K562 (cell line): ENCODE measurements at regions not wholly inside any gene's neighbourhood (a gene's known extent, or its start where the extent isn't known, plus 50 kb on each side); places are given as distances from the start of the nearest gene placed in this dataset.

Experiments
- ATAC-seq: fragments of 200-7000 bp; cut with Tn5 transposase; 3 replicates; pipeline ENCODE4 v1.9.1; 2020; ENCODE audit warnings: moderate library complexity
- BruUV-seq: library from RNA; stranded (reverse); fragments of 400-500 nt; replicated peaks from 2 replicates; lab custom pipeline; 2021; lab: Mats Ljungman, UMichigan
- CTCF ChIA-PET: fragments of 300-600 bp; formaldehyde crosslinking; extraction: SDS; loops from one replicate; lab custom pipeline; 2021; ENCODE audit warnings: low intra/inter-chr PET ratio; lab: Yijun Ruan, JAX
- POLR2A ChIA-PET: fragments of 300-600, 350-650 bp; sonication (Branson Sonifier 250); formaldehyde crosslinking; extraction: SDS; loops from one replicate; lab custom pipeline; 2021; ENCODE audit warnings: antibody characterized with exemption, inconsistent platforms; lab: Yijun Ruan, JAX
- DNase-seq, 4 experiments: peaks; one replicate each; pipeline versions ENCODE4 v3.0.0 to v3.0.0-alpha.2; 2011 to 2018; ENCODE audit warnings: low spot score in 3 of 4, mixed read lengths in 3 of 4; ENCODE audit errors: extremely low read depth in 1 of 4
- FAIRE-seq: peaks from 2 replicates; lab custom pipeline; 2011; peaks lifted over from hg19 to GRCh38; lab: Jason Lieb, UNC
- H2AFZ ChIP-seq: 2 replicates; pipeline ENCODE4 v1.6.0; 2011; ENCODE audit warnings: low read depth, low read length, control low read depth, inconsistent platforms
- H3K27ac ChIP-seq: fragments of 200-600 bp; 3 replicates; pipeline ENCODE4 v1.8.0; 2011; ENCODE audit warnings: low read depth, mild to moderate bottlenecking, control low read depth, inconsistent platforms, low read length, moderate library complexity, mixed read lengths; ENCODE audit errors: extremely low read depth
- H3K27me3 ChIP-seq, 2 experiments: fragments of 300-600 bp in 1 of 2; 2 replicates in 1 of 2; 3 replicates in 1 of 2; pipeline versions ENCODE4 v1.6.0 to v1.8.0; 2011; ENCODE audit warnings: inconsistent platforms in 2 of 2, low read length in 2 of 2, mild to moderate bottlenecking in 1 of 2, mixed read lengths in 1 of 2, moderate library complexity in 1 of 2; ENCODE audit not compliant: control insufficient read depth in 2 of 2, insufficient read depth in 2 of 2
- H3K36me3 ChIP-seq: fragments of 300-600 bp; 3 replicates; pipeline ENCODE4 v1.8.0; 2011; ENCODE audit warnings: mild to moderate bottlenecking, low read length, inconsistent platforms; ENCODE audit not compliant: control insufficient read depth, insufficient read depth
- H3K4me1 ChIP-seq, 2 experiments: fragments of 200-600 bp in 1 of 2; replicated peaks in 1 of 2; 2 replicates in 1 of 2; 3 replicates in 1 of 2; pipeline versions ENCODE4 v1.5.1 to v1.8.0; 2011; ENCODE audit warnings: inconsistent platforms in 2 of 2, low read length in 2 of 2, mild to moderate bottlenecking in 1 of 2, mixed read lengths in 1 of 2, moderate library complexity in 1 of 2; ENCODE audit not compliant: control insufficient read depth in 2 of 2, insufficient read depth in 2 of 2
- H3K4me2 ChIP-seq: 2 replicates; pipeline ENCODE4 v1.6.1; 2011; ENCODE audit warnings: low read length, control low read depth, inconsistent platforms, mixed read lengths; ENCODE audit not compliant: insufficient read depth
- H3K4me3 ChIP-seq: fragments of 200-600 bp; sonication (generic), shearing (Covaris generic); 2 replicates; pipeline ENCODE4 v1.5.1; 2016; ENCODE audit warnings: control low read depth, inconsistent platforms
- H3K79me2 ChIP-seq: fragments of 200-600 bp; 3 replicates; pipeline ENCODE4 v1.8.0; 2011; ENCODE audit warnings: low read length, inconsistent platforms; ENCODE audit not compliant: control insufficient read depth, insufficient read depth
- H3K9ac ChIP-seq, 2 experiments: 2 replicates each; pipeline versions ENCODE4 v1.6.0 to v1.6.1; 2011; ENCODE audit warnings: low read depth in 2 of 2, low read length in 2 of 2, control low read depth in 1 of 2, inconsistent platforms in 1 of 2, mild to moderate bottlenecking in 1 of 2, mixed read lengths in 1 of 2; ENCODE audit not compliant: insufficient read depth in 1 of 2
- H3K9me1 ChIP-seq: one replicate; pipeline ENCODE4 v1.6.0; 2011; ENCODE audit warnings: inconsistent platforms, mild to moderate bottlenecking, low read length, moderate library complexity; ENCODE audit not compliant: control insufficient read depth, insufficient read depth
- H3K9me3 ChIP-seq: replicated peaks from 2 replicates; pipeline ENCODE4 v1.5.1; 2011; ENCODE audit warnings: low read depth, low read length, inconsistent platforms; ENCODE audit not compliant: control insufficient read depth, insufficient read depth
- H4K20me1 ChIP-seq: replicated peaks from 2 replicates; pipeline ENCODE4 v1.6.1; 2011; ENCODE audit warnings: low read length, inconsistent platforms, mixed read lengths; ENCODE audit not compliant: control insufficient read depth, insufficient read depth
- CBFB ChIP-seq: sonication (generic); formaldehyde crosslinking; IDR thresholded peaks from 2 replicates; pipeline ENCODE4 v1.4.0; 2020; ENCODE audit warnings: mild to moderate bottlenecking, missing genetic modification reagents
- CBX1 ChIP-seq: sonication (generic); IDR thresholded peaks from 2 replicates; pipeline ENCODE4 v1.6.1; 2016; ENCODE audit warnings: antibody characterized with exemption, low read depth, mild to moderate bottlenecking
- CUX1 ChIP-seq: fragments of 200-800 bp; sonication (Bioruptor generic); IDR thresholded peaks from 2 replicates; pipeline ENCODE4 v1.6.1; 2016; ENCODE audit warnings: missing genetic modification characterization, missing compliant biosample characterization
- EZH2 ChIP-seq: IDR thresholded peaks from 2 replicates; pipeline ENCODE4 v1.6.1; 2012; ENCODE audit warnings: low read depth, mild to moderate bottlenecking, inconsistent platforms, low read length, borderline replicate concordance
- IFI16 ChIP-seq: fragments of 250-450 bp; sonication (Bioruptor Pico); IDR thresholded peaks from 2 replicates; pipeline ENCODE4 v2.1.2; 2022; ENCODE audit warnings: mild to moderate bottlenecking, inconsistent platforms
- MEF2A ChIP-seq: IDR thresholded peaks from 2 replicates; pipeline ENCODE4 v1.6.1; 2011; ENCODE audit warnings: low read depth, mild to moderate bottlenecking, low read length, moderate library complexity; ENCODE audit not compliant: control insufficient read depth
- MITF ChIP-seq: IDR thresholded peaks from 2 replicates; pipeline ENCODE4 v1.6.1; 2014; ENCODE audit warnings: antibody characterized with exemption
- NELFE ChIP-seq: IDR thresholded peaks from 2 replicates; pipeline ENCODE4 v1.6.1; 2011; ENCODE audit warnings: mild to moderate bottlenecking; ENCODE audit not compliant: insufficient read depth, insufficient read length
- RBM25 ChIP-seq: fragments of 200-400 bp; formaldehyde crosslinking; IDR thresholded peaks from 2 replicates; pipeline ENCODE4 v1.6.1; 2018; ENCODE audit warnings: low read length, low read depth, moderate library complexity; ENCODE audit not compliant: severe bottlenecking
- RHOXF2B ChIP-seq: fragments of 250-450 bp; sonication (Bioruptor Pico); conservative IDR thresholded peaks from 2 replicates; pipeline ENCODE4 v1.5.1; 2021
- XRCC4 ChIP-seq: IDR thresholded peaks from one replicate; pipeline ENCODE4 v1.6.1; 2011; ENCODE audit not compliant: insufficient read depth, insufficient read length; ENCODE audit errors: extremely low read depth
- ZNF224 ChIP-seq: sonication (generic); formaldehyde crosslinking; IDR thresholded peaks from 2 replicates; pipeline ENCODE4 v1.8.0; 2022; ENCODE audit warnings: mild to moderate bottlenecking, missing genetic modification reagents
- ZNF24 ChIP-seq: fragments of 450-650 bp; IDR thresholded peaks from 2 replicates; pipeline ENCODE4 v1.6.1; 2016
- WGBS: fragments of 100-300 bp; shearing (Covaris generic); methylation state at CpG from one replicate; pipeline ENCODE4 v1.1.6; 2016; ENCODE audit warnings: low coverage, mixed read lengths; ENCODE audit not compliant: insufficient coverage; ENCODE audit errors: missing lambda C conversion rate; 5-methylcytosine and 5-hydroxymethylcytosine counted together
- in situ Hi-C: fragments of 300-500 bp; cut with MboI; formaldehyde crosslinking; loops from 4 replicates; pipeline ENCODE4 v1.15.0; 2018; ENCODE audit warnings: inconsistent platforms, mixed read lengths
- intact Hi-C: fragments of 100-400 bp; cut with micrococcal nuclease; formaldehyde crosslinking; loops from 2 replicates; pipeline ENCODE4 v1.14.2; 2022

DNA sequence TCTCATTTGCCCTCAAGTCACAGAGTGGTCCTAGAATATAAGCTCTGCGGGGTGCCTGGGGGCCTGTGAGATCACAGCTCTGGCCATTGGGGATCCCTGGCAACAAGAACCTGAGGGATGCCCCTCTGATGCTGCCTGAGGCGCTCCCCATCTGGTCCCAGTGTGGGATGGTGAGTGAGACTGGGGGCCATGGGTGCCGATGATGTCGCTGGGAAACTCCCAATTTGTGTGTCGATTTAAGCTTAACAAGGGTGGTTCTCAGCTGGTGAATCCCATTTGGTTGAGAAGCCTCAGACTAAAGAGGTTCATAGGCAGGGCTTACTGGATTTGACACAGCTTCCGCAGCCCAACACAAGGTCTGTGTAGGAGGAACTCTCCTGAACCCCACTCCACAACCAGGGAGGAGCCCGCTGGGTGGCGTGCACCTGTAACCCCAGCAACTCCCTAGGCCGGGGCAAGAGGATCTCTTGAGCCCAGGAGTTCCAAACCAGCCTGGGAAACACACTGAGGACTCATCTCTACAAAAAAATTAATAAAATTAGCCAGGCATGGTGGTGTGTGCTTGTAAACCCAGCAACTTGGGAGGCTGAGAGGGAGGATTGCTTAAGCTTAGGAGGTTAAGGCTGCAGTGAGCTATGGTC, 63.7 kb upstream of the SIAH1 start (continued):
- TF ChIP-seq MITF = no peak
- TF ChIP-seq RHOXF2B (CRISPR knock-in tag) = no peak
- no peak for TF ChIP-seq XRCC4
- TF ChIP-seq RBM25 = no peak

- no TSS peak for BruUV-seq
- no peak overlapping the region for H3K4me3 ChIP-seq
- H3K9me3 ChIP-seq = no peaks in the 10 kb centered on the region
- H2AFZ ChIP-seq = no peak overlapping the region
- peaks cover 2 to 27% of the 10 kb centered on the region in 2 experiments; a peak in 3 of 5 replicates for H3K27me3 ChIP-seq
- TF ChIP-seq EZH2 = no peak
- no peak for TF ChIP-seq ZNF24
- TF ChIP-seq CBX1 = no peak
- TF ChIP-seq MEF2A = no peak
- no peak for TF ChIP-seq CBFB (CRISPR knock-in tag)
- TF ChIP-seq IFI16 (CRISPR knock-in tag) = no peak
- no peak for TF ChIP-seq NELFE
- no peak for TF ChIP-seq CUX1 (CRISPR knock-in tag)
- TF ChIP-seq ZNF224 (CRISPR knock-in tag) = no peak
- DNase-seq = no peak
- peaks cover 3% of the 10 kb centered on the region for H3K9me1 ChIP-seq
- 0% methylated on average over 7 of the region's 7 CpGs for WGBS
- H3K9ac ChIP-seq = no peak overlapping the region
- in situ Hi-C loops (no loop called here), intact Hi-C loops (no loop called here)
- H3K36me3 ChIP-seq = no peaks in the 10 kb centered on the region
- no peaks in the 10 kb centered on the region for H4K20me1 ChIP-seq
- H3K79me2 ChIP-seq = no peaks in the 10 kb centered on the region
- no peak for ATAC-seq
- no peak overlapping the region for H3K4me2 ChIP-seq
- H3K4me1 ChIP-seq = peaks cover 0 to 2% of the 10 kb centered on the region in 2 experiments; a peak in 1 of 5 replicates
- H3K27ac ChIP-seq = no peak overlapping the region
- POLR2A ChIA-PET = interaction anchor here (0.6 to 1.3 kb wide), 3 partner anchors 11 to 284 kb away, joined by 3 read pairs; no protein-coding TSS in a partner anchor
- CTCF ChIA-PET = no interaction called here
- no peak for FAIRE-seq
Measured at GRCh38 chr16:48447940-48448536, 62.8 kb upstream of the SIAH1 start.
